Natural killer cell (primary cell): ENCODE measurements at regions not wholly inside any gene's neighbourhood (a gene's known extent, or its start where the extent isn't known, plus 50 kb on each side); places are given as distances from the start of the nearest gene placed in this dataset.

Experiments
- ATAC-seq, 3 donors: fragments of 150-1000 bp in 2 of 3; fragments of 200-7000 bp in 1 of 3; cut with Tn5 transposase; 1 replicate in 1 of 3; 2 replicates in 2 of 3; pipeline ENCODE4 v1.10.0; 2021; ENCODE audit warnings: mild to moderate bottlenecking in 2 of 3, moderate library complexity in 2 of 3
- DNase-seq, 2 donors: peaks; one replicate each; pipeline versions ENCODE4 v3.0.0 to v3.0.0-alpha.2; 2013 to 2021; ENCODE audit warnings: mixed read lengths in 1 of 2
- H3K27ac ChIP-seq: one replicate; pipeline ENCODE4 v1.5.1; 2013; ENCODE audit warnings: mild to moderate bottlenecking, low read length
- H3K27me3 ChIP-seq: one replicate; pipeline ENCODE4 v1.6.1; 2013; ENCODE audit warnings: low read length; ENCODE audit not compliant: control insufficient read depth, insufficient read depth
- H3K36me3 ChIP-seq: one replicate; pipeline ENCODE4 v1.6.1; 2013; ENCODE audit warnings: low read length; ENCODE audit not compliant: control insufficient read depth, insufficient read depth
- H3K4me1 ChIP-seq: one replicate; pipeline ENCODE4 v1.6.1; 2013; ENCODE audit warnings: low read length; ENCODE audit not compliant: control insufficient read depth, insufficient read depth
- H3K4me3 ChIP-seq: one replicate; pipeline ENCODE4 v1.5.1; 2013; ENCODE audit warnings: low read length
- H3K9me3 ChIP-seq: one replicate; pipeline ENCODE4 v1.6.1; 2013; ENCODE audit warnings: low read length; ENCODE audit not compliant: control insufficient read depth, insufficient read depth
- H3K27ac Mint-ChIP-seq, 2 donors: one replicate each; pipeline ENCODE4 v1.8.0; 2022; ENCODE audit warnings: mild to moderate bottlenecking in 2 of 2, mixed read lengths in 2 of 2, moderate library complexity in 1 of 2
- H3K27me3 Mint-ChIP-seq, 2 donors: one replicate each; pipeline ENCODE4 v1.8.0; 2022; ENCODE audit warnings: low read depth in 2 of 2, mixed read lengths in 2 of 2
- H3K36me3 Mint-ChIP-seq: one replicate; pipeline ENCODE4 v1.8.0; 2022; ENCODE audit warnings: mixed read lengths
- H3K4me1 Mint-ChIP-seq, 2 donors: one replicate each; pipeline ENCODE4 v1.8.0; 2022; ENCODE audit warnings: mixed read lengths in 2 of 2
- H3K4me3 Mint-ChIP-seq: one replicate; pipeline ENCODE4 v1.8.0; 2022; ENCODE audit warnings: mild to moderate bottlenecking, moderate library complexity, mixed read lengths
- H3K9me3 Mint-ChIP-seq, 2 donors: one replicate each; pipeline ENCODE4 v1.8.0; 2022; ENCODE audit warnings: mixed read lengths in 2 of 2
- WGBS: methylation state at CpG from one replicate; pipeline ENCODE4 v1.1.7; 2013; ENCODE audit warnings: missing lambda C conversion rate; ENCODE audit not compliant: insufficient coverage; 5-methylcytosine and 5-hydroxymethylcytosine counted together
- intact Hi-C: fragments of 100-400 bp; cut with micrococcal nuclease; formaldehyde crosslinking; loops from one replicate; pipeline ENCODE4 v1.14.2; 2022
- TF ChIP-seq, protein P1 (sequence below): fragments of 200-600 bp; IDR thresholded peaks from one replicate; pipeline ENCODE4 v1.8.0; 2022; ENCODE audit warnings: antibody characterized with exemption

DNA sequence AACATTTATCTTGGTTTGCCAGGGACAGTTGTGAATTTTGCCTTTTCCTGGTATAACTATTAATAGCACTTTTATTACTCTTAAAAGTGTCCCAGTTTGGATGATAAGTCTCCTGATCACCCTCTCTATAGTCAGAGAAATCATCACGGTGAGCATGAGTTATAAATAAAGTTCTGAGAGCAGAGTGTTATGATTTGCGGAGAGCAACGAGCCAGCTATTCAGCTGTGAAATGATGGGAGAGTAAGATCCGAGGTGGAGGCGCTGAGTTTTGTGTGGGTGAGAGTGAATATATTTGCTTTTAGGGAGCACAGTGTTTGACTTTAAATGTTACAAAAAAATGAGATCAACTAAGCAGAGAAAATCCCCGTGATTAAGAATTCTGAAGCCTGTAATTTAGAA, 179.6 kb downstream of the DSC3 start:
- H3K4me3 Mint-ChIP-seq, result no peak overlapping the region
- Histone ChIP-seq H3K27me3 (no peaks in the 10 kb centered on the region), H3K36me3 (no peaks in the 10 kb centered on the region), H3K9me3 (no peaks in the 10 kb centered on the region), H3K4me3 (no peak overlapping the region), H3K27ac (no peak overlapping the region), H3K4me1 (no peaks in the 10 kb centered on the region)
- ATAC-seq, result no peak
- DNase-seq, result no peak
- TF ChIP-seq, protein P1, sequence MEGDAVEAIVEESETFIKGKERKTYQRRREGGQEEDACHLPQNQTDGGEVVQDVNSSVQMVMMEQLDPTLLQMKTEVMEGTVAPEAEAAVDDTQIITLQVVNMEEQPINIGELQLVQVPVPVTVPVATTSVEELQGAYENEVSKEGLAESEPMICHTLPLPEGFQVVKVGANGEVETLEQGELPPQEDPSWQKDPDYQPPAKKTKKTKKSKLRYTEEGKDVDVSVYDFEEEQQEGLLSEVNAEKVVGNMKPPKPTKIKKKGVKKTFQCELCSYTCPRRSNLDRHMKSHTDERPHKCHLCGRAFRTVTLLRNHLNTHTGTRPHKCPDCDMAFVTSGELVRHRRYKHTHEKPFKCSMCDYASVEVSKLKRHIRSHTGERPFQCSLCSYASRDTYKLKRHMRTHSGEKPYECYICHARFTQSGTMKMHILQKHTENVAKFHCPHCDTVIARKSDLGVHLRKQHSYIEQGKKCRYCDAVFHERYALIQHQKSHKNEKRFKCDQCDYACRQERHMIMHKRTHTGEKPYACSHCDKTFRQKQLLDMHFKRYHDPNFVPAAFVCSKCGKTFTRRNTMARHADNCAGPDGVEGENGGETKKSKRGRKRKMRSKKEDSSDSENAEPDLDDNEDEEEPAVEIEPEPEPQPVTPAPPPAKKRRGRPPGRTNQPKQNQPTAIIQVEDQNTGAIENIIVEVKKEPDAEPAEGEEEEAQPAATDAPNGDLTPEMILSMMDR, result no peak
- 86% methylated on average over 5 of the region's 6 CpGs for WGBS
- H3K4me1 Mint-ChIP-seq, result no peaks in the 10 kb centered on the region
- H3K27ac Mint-ChIP-seq, result no peak overlapping the region
- intact Hi-C loops, result no loop called here
- H3K36me3 Mint-ChIP-seq, result no peaks in the 10 kb centered on the region
- H3K27me3 Mint-ChIP-seq, result no peaks in the 10 kb centered on the region
- H3K9me3 Mint-ChIP-seq, result peaks cover 5 to 9% of the 10 kb centered on the region in 2 donors

DNA sequence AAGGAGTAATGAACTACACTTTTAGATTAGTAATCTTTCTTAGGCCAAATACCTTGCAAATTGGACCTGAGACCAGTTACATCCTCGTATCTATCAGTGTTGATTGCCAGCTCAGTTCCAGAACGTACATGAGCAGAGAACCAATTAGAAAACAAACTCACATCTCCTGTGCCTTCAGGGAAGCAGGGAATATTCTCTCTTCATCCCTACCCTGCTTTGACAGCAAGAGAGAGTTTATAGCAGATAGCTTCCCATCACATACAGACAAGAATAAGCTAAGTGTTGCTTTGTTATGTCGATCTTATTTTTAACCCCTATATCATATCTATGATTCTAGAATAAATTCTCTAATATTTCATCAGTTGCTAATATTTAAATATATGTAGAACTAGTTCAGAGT, 181.8 kb downstream of the DSC3 start:
- Histone ChIP-seq H3K36me3 (no peaks in the 10 kb centered on the region), H3K4me3 (no peak overlapping the region), H3K27me3 (no peaks in the 10 kb centered on the region), H3K4me1 (no peaks in the 10 kb centered on the region), H3K9me3 (no peaks in the 10 kb centered on the region), H3K27ac (no peak overlapping the region)
- TF ChIP-seq, protein P1, result no peak
- 55% methylated on average over 2 of the region's 3 CpGs for WGBS
- ATAC-seq (no peak), DNase-seq (no peak)
- Mint-ChIP-seq H3K36me3 (no peaks in the 10 kb centered on the region), H3K4me1 (no peaks in the 10 kb centered on the region), H3K9me3 (peaks cover 3% of the 10 kb centered on the region in 2 donors), H3K27ac (no peak overlapping the region), H3K27me3 (no peaks in the 10 kb centered on the region), H3K4me3 (no peak overlapping the region)
- intact Hi-C loops, result no loop called here

DNA sequence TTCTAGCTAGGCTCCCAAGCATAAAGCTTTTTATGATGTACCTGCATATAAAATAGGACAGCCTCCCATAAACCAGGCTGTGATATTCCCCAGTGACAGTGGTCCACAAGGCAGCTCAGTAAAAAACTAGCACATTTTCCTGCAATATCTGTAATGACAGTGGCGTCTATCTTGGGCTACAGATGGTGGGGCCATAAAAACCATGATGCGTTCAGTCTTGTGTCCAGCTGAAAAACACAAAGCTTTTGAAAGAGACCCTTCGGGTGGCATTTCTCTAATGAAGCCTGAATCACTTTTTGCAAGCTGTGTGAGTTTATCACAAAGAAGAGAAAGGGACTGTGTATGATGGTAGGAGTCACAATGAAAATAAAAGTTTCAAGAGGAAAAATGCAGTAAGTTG, 183.5 kb downstream of the DSC3 start:
- no peak for ATAC-seq

DNA sequence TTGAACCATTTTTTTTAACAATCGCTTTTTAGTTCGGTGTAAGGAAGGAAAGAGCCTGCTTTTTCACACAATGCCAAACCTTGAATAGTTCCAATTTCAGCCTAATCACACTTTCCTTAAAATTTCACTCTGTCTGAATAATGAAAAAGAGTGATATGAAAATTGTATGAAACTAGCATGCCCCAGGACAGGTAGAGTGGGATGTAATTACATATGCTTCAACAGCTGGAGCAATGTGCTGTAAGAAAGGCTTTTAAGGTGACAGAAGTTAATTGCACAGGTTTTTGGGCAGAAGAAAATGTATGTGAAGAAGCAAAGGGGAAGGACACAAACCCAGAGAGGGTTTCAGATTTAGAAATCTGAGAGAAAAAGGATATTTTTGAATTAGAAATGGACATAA, 184.0 kb downstream of the DSC3 start:
- TF ChIP-seq, protein P1, result no peak
- Histone ChIP-seq H3K4me3 (no peak overlapping the region), H3K36me3 (no peaks in the 10 kb centered on the region), H3K27ac (no peak overlapping the region), H3K4me1 (no peaks in the 10 kb centered on the region), H3K9me3 (no peaks in the 10 kb centered on the region), H3K27me3 (no peaks in the 10 kb centered on the region)
- DNase-seq, result no peak
- Mint-ChIP-seq H3K4me3 (no peak overlapping the region), H3K36me3 (no peaks in the 10 kb centered on the region), H3K27ac (no peak overlapping the region), H3K9me3 (peaks cover 5 to 6% of the 10 kb centered on the region in 2 donors), H3K4me1 (no peaks in the 10 kb centered on the region), H3K27me3 (no peaks in the 10 kb centered on the region)
- intact Hi-C loops, result no loop called here
- no peak for ATAC-seq
- WGBS, result no CpG with 5 or more reads among the region's 2 CpGs

More for the DNA sequence above, 183.5 kb downstream of the DSC3 start:
- H3K27me3 ChIP-seq, result no peaks in the 10 kb centered on the region
- WGBS, result 84% methylated on average over 3 of the region's 3 CpGs
- Mint-ChIP-seq H3K27me3 (no peaks in the 10 kb centered on the region), H3K4me3 (no peak overlapping the region), H3K9me3 (peaks cover 3% of the 10 kb centered on the region in 2 donors), H3K36me3 (no peaks in the 10 kb centered on the region), H3K27ac (no peak overlapping the region), H3K4me1 (no peaks in the 10 kb centered on the region)
- no peaks in the 10 kb centered on the region for H3K36me3 ChIP-seq
- H3K9me3 ChIP-seq, result no peaks in the 10 kb centered on the region
- intact Hi-C loops, result no loop called here
- DNase-seq, result no peak
- no peak overlapping the region for H3K4me3 ChIP-seq
- no peaks in the 10 kb centered on the region for H3K4me1 ChIP-seq
- H3K27ac ChIP-seq, result no peak overlapping the region
- TF ChIP-seq, protein P1, result no peak
